ENCODE measurements at regions not wholly inside any gene's neighbourhood (a gene's known extent, or its start where the extent isn't known, plus 50 kb on each side); places are given as distances from the start of the nearest gene placed in this dataset.

- DNase-seq (ENCODE audit: low spot score), result no peak
- TF ChIP-seq, protein P1, sequence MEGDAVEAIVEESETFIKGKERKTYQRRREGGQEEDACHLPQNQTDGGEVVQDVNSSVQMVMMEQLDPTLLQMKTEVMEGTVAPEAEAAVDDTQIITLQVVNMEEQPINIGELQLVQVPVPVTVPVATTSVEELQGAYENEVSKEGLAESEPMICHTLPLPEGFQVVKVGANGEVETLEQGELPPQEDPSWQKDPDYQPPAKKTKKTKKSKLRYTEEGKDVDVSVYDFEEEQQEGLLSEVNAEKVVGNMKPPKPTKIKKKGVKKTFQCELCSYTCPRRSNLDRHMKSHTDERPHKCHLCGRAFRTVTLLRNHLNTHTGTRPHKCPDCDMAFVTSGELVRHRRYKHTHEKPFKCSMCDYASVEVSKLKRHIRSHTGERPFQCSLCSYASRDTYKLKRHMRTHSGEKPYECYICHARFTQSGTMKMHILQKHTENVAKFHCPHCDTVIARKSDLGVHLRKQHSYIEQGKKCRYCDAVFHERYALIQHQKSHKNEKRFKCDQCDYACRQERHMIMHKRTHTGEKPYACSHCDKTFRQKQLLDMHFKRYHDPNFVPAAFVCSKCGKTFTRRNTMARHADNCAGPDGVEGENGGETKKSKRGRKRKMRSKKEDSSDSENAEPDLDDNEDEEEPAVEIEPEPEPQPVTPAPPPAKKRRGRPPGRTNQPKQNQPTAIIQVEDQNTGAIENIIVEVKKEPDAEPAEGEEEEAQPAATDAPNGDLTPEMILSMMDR (IDR thresholded peaks at IDR 0.05; ENCODE audit: extremely low read depth, missing control alignments), result no peak
Observed at GRCh38 chr1:58045094-58045705, 501.3 kb downstream of the OMA1 start.

DNA sequence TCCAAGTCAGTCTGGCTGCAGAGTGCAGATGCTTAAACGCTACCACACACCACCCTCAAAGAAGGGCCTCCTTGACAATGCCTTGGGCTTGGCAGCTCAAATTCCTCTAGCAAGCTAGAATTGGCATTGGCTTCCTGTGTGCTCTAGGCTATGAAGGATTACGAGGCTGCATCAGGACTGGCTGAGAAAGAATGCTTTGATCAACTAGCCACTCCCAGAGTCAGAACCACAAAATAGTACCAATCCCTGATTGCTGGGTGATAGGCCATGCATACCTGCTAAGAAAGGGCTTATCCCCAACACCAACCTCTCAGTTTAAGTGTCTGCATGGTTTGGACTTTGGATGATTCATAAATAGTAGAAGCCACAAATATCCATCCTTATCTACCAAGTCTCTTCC is 504.9 kb downstream of the OMA1 start:
- no peak for DNase-seq (ENCODE audit: low spot score)
- TF ChIP-seq, protein P1 (IDR thresholded peaks at IDR 0.05; ENCODE audit: extremely low read depth, missing control alignments), result no peak

DNA sequence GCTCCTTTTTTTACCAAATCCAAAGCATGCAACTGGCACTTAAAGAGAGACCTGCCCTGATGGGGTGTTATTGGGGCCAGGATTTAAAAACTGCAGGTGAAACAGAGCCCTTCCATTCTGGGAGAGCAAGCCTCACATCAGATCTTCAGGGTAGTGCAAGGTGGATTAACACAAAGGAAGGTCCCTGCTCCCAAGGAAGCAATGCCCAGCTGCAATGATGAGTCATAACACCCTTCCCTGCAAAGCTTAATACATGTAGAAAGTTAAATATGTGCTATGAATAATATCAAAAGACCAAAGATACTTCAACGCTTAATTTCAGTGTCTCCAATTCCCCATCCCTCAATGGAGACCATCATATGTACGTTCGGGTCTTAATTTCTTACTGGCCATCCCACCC is 508.0 kb downstream of the OMA1 start:
- no peak for DNase-seq (ENCODE audit: low spot score)

GRCh38 chr1:58035523-58035922 is 511.0 kb downstream of the OMA1 start:
- TF ChIP-seq, protein P1 (IDR thresholded peaks at IDR 0.05; ENCODE audit: extremely low read depth, missing control alignments), result no peak
- no peak for DNase-seq (ENCODE audit: low spot score)

More for the DNA sequence above, 508.0 kb downstream of the OMA1 start:
- TF ChIP-seq, protein P1 (IDR thresholded peaks at IDR 0.05; ENCODE audit: extremely low read depth, missing control alignments), result no peak

DNA sequence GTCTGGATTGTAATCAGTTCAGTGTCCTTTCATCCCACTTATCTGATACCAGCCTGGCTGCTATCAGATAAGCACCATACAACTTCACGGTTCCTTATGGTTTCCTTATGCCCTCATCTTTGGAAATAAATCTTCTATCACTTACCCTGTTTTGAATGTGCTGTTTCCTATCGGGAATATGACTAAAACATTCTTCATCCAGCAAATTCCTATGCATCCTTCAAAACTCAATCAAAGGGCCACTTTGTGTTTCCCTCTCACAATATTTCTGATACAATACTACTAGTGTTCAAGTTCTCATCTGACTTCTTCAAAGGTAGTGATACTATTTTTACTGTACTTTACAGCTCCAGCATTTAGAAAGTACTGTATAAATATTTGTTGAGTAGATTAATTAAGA is 513.2 kb downstream of the OMA1 start:
- no peak for DNase-seq (ENCODE audit: low spot score)
- TF ChIP-seq, protein P1 (IDR thresholded peaks at IDR 0.05; ENCODE audit: extremely low read depth, missing control alignments), result no peak

DNA sequence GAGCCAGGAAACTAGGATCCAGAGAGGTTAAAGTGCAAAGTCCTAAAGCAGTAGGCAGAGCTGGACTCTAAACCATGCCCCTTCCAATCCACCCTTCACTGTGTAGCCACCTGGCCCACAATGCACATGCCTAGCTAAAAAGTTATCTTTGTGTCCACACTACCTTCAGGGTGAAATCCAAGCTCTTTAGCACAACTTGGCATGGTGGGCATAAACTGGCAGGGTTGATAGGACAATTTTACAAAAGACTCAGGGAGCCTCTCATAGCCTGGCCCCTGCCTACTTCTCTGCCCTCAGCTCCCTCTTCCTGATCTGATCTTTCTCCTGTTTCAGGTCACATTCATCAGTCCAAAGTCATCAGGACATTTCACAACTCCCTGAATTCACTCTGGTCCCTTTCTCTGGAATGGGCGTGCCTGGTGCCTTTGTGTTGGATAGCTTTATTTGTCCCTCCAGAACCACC is 513.9 kb downstream of the OMA1 start:
- no peak for DNase-seq (ENCODE audit: low spot score)
- TF ChIP-seq, protein P1 (IDR thresholded peaks at IDR 0.05; ENCODE audit: extremely low read depth, missing control alignments), result no peak

GRCh38 chr1:58031416-58031815 is 515.1 kb downstream of the OMA1 start:
- no peak for DNase-seq (ENCODE audit: low spot score)
- TF ChIP-seq, protein P1 (IDR thresholded peaks at IDR 0.05; ENCODE audit: extremely low read depth, missing control alignments), result no peak
